ENCODE measurements at regions not wholly inside any gene's neighbourhood (a gene's known extent, or its start where the extent isn't known, plus 50 kb on each side); places are given as distances from the start of the nearest gene placed in this dataset.

GRCh38 chr16:64061621-64062020, 1060.2 kb downstream of the CDH11 start:
- Mint-ChIP-seq H3K4me3 (no peak overlapping the region), H3K4me1 (no peaks in the 10 kb centered on the region), H3K36me3 (ENCODE audit: low read depth) (no peaks in the 10 kb centered on the region), H3K27me3 (no peaks in the 10 kb centered on the region), H3K9me3 (peaks cover 4% of the 10 kb centered on the region), H3K27ac (no peak overlapping the region)
- ChIA-PET CTCF (no interaction called here), POLR2A (no interaction called here)
- DNase-seq (no peak), ATAC-seq (ENCODE audit: low read depth) (no peak)
- no peak for TF ChIP-seq CTCF (IDR thresholded peaks at IDR 0.05)
- intact Hi-C loops (cut with micrococcal nuclease), result no loop called here

DNA sequence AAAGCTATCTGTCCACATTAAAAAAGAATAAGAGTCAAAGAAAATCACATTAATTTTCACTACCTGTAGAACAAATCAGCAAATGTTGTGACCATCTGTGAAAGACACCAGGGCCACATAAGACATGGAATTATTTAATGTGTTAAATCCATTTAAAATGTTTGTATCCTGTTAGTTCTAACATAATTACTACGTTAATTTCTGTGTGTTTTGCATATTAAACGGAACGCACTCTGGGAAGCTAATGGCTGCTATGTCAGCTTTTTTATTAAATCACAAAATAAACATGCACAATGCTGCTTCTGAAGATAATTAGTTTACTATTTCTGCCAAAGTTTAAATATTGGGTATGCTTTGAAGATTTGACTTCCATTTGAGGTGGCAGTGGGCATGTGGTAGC, 1061.2 kb downstream of the CDH11 start:
- H3K27ac Mint-ChIP-seq, result no peak overlapping the region
- CTCF ChIA-PET, result no interaction called here
- no peaks in the 10 kb centered on the region for H3K4me1 Mint-ChIP-seq
- H3K4me3 Mint-ChIP-seq, result no peak overlapping the region
- TF ChIP-seq CTCF (IDR thresholded peaks at IDR 0.05), result no peak
- H3K9me3 Mint-ChIP-seq, result no peaks in the 10 kb centered on the region
- DNase-seq (no peak), ATAC-seq (ENCODE audit: low read depth) (no peak)
- no peaks in the 10 kb centered on the region for H3K36me3 Mint-ChIP-seq (ENCODE audit: low read depth)
- POLR2A ChIA-PET, result no interaction called here
- intact Hi-C loops (cut with micrococcal nuclease), result no loop called here
- H3K27me3 Mint-ChIP-seq, result no peaks in the 10 kb centered on the region

DNA sequence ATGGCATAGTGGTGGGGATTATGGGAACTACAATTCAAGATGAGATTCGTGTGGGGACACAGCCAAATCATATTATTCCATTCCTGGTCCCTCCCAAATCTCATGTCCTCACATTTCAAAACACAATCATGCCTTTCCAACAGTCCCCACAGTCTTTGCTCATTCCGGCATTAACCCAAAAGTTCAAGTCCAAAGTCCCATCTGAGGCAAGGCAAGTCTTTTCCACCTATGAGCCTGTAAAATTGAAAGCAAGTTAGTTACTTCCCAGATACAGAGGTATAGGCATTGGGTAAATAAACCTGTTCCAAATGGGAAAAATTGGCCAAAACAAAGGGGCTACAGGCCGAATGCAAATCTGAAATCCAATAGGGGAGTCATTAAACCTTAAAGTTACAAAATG, 1063.2 kb downstream of the CDH11 start:
- CTCF ChIA-PET, result no interaction called here
- Mint-ChIP-seq H3K27me3 (no peaks in the 10 kb centered on the region), H3K27ac (no peak overlapping the region), H3K36me3 (ENCODE audit: low read depth) (no peaks in the 10 kb centered on the region), H3K4me1 (no peaks in the 10 kb centered on the region), H3K9me3 (peaks cover 4% of the 10 kb centered on the region), H3K4me3 (no peak overlapping the region)
- no peak for TF ChIP-seq CTCF (IDR thresholded peaks at IDR 0.05)
- ATAC-seq (ENCODE audit: low read depth), result no peak
- POLR2A ChIA-PET, result no interaction called here
- intact Hi-C loops (cut with micrococcal nuclease), result no loop called here
- DNase-seq, result no peak

GRCh38 chr16:64051824-64052223, 1070.0 kb downstream of the CDH11 start:
- ChIA-PET CTCF (no interaction called here), POLR2A (no interaction called here)
- DNase-seq, result no peak
- Mint-ChIP-seq H3K36me3 (ENCODE audit: low read depth) (no peaks in the 10 kb centered on the region), H3K4me1 (no peaks in the 10 kb centered on the region), H3K27me3 (no peaks in the 10 kb centered on the region), H3K27ac (no peak overlapping the region), H3K4me3 (no peak overlapping the region), H3K9me3 (peaks cover 13% of the 10 kb centered on the region)
- no peak for ATAC-seq (ENCODE audit: low read depth)
- no peak for TF ChIP-seq CTCF (IDR thresholded peaks at IDR 0.05)
- intact Hi-C loops (cut with micrococcal nuclease), result no loop called here

- Mint-ChIP-seq H3K27ac (no peak overlapping the region), H3K9me3 (peaks cover 8% of the 10 kb centered on the region), H3K27me3 (no peaks in the 10 kb centered on the region), H3K36me3 (ENCODE audit: low read depth) (no peaks in the 10 kb centered on the region), H3K4me3 (no peak overlapping the region), H3K4me1 (no peaks in the 10 kb centered on the region)
- DNase-seq, result no peak
- ChIA-PET CTCF (no interaction called here), POLR2A (no interaction called here)
- ATAC-seq (ENCODE audit: low read depth), result no peak
- TF ChIP-seq CTCF (IDR thresholded peaks at IDR 0.05), result no peak
- intact Hi-C loops (cut with micrococcal nuclease), result no loop called here
Measured at GRCh38 chr16:64047878-64048277, 1074.0 kb downstream of the CDH11 start.

Data from activated B cell treated with CpG ODN at 0.5 μM for 24 hours (primary cell).